WERI-Rb-1 (cell line): ENCODE measurements at regions not wholly inside any gene's neighbourhood (a gene's known extent, or its start where the extent isn't known, plus 50 kb on each side); places are given as distances from the start of the nearest gene placed in this dataset.

Experiments
- DNase-seq: peaks from one replicate; pipeline ENCODE4 v3.0.0-alpha.2; 2020
- H3K27ac ChIP-seq: fragments of 250-450 bp; sonication (Bioruptor Pico); 2 replicates; pipeline ENCODE4 v1.5.1; 2020; ENCODE audit warnings: mild to moderate bottlenecking, moderate library complexity
- H3K27me3 ChIP-seq: fragments of 250-450 bp; sonication (Bioruptor Pico); 2 replicates; pipeline ENCODE4 v1.5.1; 2021; ENCODE audit warnings: mild to moderate bottlenecking, low read depth, moderate library complexity; ENCODE audit not compliant: insufficient read depth, severe bottlenecking
- H3K36me3 ChIP-seq: fragments of 250-450 bp; sonication (Bioruptor Pico); 2 replicates; pipeline ENCODE4 v1.5.1; 2020; ENCODE audit warnings: mild to moderate bottlenecking, moderate library complexity
- H3K4me3 ChIP-seq: 2 replicates; pipeline ENCODE4 v1.5.1; 2011; ENCODE audit warnings: low read depth, mild to moderate bottlenecking, control low read depth, low read length
- H3K9me3 ChIP-seq: fragments of 250-450 bp; sonication (Bioruptor Pico); 2 replicates; pipeline ENCODE4 v1.5.1; 2021; ENCODE audit warnings: mild to moderate bottlenecking, moderate library complexity; ENCODE audit not compliant: severe bottlenecking
- CTCF ChIP-seq: IDR thresholded peaks from 2 replicates; pipeline ENCODE4 v1.5.1; 2011; ENCODE audit warnings: low read depth, mild to moderate bottlenecking, control low read depth, inconsistent platforms, low read length

DNA sequence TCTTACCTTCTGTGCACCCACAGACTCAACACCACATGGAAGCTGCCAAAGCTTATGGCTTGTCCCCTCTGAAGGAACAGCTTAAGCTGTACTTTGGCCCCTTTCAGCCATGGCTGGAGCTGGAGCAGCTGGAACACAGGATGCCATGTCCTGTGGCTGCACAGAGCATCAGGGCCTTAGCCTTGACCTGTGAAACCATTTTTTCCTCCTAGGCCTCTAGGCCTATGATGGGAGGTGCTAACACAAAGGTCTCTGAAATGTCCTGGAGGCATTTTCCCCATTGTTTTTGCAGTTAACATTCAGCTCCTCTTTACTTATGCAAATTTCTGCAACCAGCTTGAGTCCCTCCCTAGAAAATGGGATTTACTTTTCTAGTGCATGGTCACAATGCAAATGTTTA is 461.4 kb upstream of the TYRP1 start:
- no peak for TF ChIP-seq CTCF
- DNase-seq, result no peak
- Histone ChIP-seq H3K27ac (no peak overlapping the region), H3K4me3 (no peak overlapping the region), H3K36me3 (no peaks in the 10 kb centered on the region), H3K27me3 (no peaks in the 10 kb centered on the region), H3K9me3 (peaks cover 5% of the 10 kb centered on the region)

GRCh38 chr9:12232836-12233235 is 460.3 kb upstream of the TYRP1 start:
- H3K27ac ChIP-seq, result no peak overlapping the region
- no peaks in the 10 kb centered on the region for H3K36me3 ChIP-seq
- TF ChIP-seq CTCF, result no peak
- no peaks in the 10 kb centered on the region for H3K27me3 ChIP-seq
- no peak for DNase-seq
- peaks cover 5% of the 10 kb centered on the region for H3K9me3 ChIP-seq
- no peak overlapping the region for H3K4me3 ChIP-seq

- no peak overlapping the region for H3K4me3 ChIP-seq
- no peaks in the 10 kb centered on the region for H3K9me3 ChIP-seq
- TF ChIP-seq CTCF, result no peak
- H3K36me3 ChIP-seq, result no peaks in the 10 kb centered on the region
- no peaks in the 10 kb centered on the region for H3K27me3 ChIP-seq
- H3K27ac ChIP-seq, result no peak overlapping the region
- no peak for DNase-seq
These were observed 439.2 kb upstream of the TYRP1 start for GRCh38 chr9:12253941-12254340.

DNA sequence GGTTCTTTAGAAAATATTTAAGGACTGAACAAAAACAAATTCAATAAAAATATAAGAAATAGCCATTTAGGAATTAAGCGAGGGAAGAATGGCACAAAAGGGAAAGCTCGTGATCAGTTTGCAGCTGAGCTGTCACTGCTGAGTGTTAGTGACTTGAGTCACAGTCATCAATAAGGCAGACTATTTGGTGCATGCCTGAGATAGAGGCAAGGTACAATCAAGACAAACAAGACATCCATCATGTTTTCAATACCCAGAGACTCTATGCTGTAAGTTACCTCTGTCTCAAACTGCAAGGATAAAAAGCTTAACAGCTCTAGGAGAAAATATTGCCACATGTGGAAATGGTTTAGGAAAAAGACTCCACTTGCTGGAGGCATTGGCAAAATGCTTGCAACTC is 426.4 kb upstream of the TYRP1 start:
- no peak for DNase-seq
- Histone ChIP-seq H3K9me3 (no peaks in the 10 kb centered on the region), H3K27ac (no peak overlapping the region), H3K4me3 (no peak overlapping the region), H3K27me3 (no peaks in the 10 kb centered on the region), H3K36me3 (no peaks in the 10 kb centered on the region)
- no peak for TF ChIP-seq CTCF

DNA sequence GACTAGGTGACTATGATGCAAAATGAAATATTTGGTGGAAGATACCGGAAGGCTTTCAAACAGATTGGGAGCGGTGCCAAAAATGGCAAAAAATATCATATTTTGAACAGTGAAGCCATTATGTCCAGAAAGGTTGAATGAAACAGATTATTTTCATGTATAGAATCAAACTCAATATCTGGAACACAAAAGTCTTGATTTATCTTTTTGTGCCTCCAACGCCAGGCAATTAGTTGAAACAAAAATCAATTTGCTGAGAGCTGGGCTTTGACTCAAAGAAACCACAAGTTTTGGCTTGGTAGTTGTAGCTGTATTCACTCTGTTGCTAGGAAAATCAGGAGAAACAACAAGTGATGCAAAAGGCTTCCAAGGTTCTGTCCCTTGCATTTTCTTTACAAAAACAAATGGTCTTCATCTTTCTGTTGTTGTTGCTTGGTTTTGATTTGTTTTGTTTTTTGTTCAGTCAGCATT is 421.7 kb upstream of the TYRP1 start:
- no peak overlapping the region for H3K4me3 ChIP-seq
- TF ChIP-seq CTCF, result no peak
- no peak for DNase-seq
- H3K36me3 ChIP-seq, result no peaks in the 10 kb centered on the region
- no peaks in the 10 kb centered on the region for H3K9me3 ChIP-seq
- no peaks in the 10 kb centered on the region for H3K27me3 ChIP-seq
- H3K27ac ChIP-seq, result no peak overlapping the region

- DNase-seq, result no peak
- Histone ChIP-seq H3K27ac (no peak overlapping the region), H3K4me3 (no peak overlapping the region), H3K9me3 (no peaks in the 10 kb centered on the region), H3K27me3 (no peaks in the 10 kb centered on the region), H3K36me3 (no peaks in the 10 kb centered on the region)
- TF ChIP-seq CTCF, result no peak
These were observed 420.6 kb upstream of the TYRP1 start for GRCh38 chr9:12272471-12273120.
